Inflammatory macrophage treated with lipopolysaccharide for 1 hour (primary cell): ENCODE measurements at regions not wholly inside any gene's neighbourhood (a gene's known extent, or its start where the extent isn't known, plus 50 kb on each side); places are given as distances from the start of the nearest gene placed in this dataset.
A peak's percentile ranks its signal among the peaks of the same experiment; 100 is the strongest.

Experiments used
- DNase-seq, 2 donors: peaks; one replicate each; pipeline ENCODE4 v3.0.0-alpha.2; 2020 to 2022

- DNase-seq = no peak
Observed at GRCh38 chr15:31264559-31265089, 62.0 kb upstream of the KLF13 start.

DNA sequence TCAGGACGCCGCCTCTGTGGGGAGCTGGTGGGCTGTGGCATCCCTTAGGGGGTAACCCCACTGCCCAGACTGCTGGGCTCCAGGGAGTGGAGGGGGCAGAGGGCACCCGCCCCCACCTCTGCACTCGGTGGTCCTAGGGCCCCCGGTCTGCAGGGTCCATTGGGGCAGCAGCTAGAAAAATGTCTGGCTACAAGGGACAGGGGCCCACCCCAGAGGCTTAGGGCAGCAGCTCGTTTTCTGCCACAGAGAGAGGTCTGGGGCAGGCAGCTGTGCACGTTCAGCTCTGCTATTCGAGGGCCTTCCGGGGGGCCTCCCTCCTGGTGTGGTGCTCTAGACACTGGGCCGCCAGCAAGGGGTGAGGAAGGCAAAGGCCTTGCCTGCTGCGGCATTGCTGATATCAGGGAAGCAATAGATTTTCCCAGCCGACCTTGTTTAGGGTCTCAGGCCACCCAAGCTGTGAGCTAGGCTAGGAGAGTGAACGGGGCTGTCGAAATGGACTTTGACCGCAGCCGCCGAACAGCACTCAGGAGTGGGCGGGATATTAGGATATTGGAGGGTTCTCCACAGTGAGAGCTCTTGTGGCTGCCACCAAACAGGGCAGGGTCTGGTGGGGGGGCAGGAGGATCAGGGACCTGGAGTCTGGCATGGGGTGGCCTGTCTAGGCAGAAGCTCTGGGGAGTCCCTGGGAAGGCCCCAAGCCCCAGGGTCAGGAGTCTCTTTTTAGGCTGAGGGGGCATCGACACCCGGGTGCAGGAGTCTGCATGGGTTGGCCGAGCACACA, 61.4 kb upstream of the KLF13 start:
- peak; percentile 20 to 33 for DNase-seq

DNA sequence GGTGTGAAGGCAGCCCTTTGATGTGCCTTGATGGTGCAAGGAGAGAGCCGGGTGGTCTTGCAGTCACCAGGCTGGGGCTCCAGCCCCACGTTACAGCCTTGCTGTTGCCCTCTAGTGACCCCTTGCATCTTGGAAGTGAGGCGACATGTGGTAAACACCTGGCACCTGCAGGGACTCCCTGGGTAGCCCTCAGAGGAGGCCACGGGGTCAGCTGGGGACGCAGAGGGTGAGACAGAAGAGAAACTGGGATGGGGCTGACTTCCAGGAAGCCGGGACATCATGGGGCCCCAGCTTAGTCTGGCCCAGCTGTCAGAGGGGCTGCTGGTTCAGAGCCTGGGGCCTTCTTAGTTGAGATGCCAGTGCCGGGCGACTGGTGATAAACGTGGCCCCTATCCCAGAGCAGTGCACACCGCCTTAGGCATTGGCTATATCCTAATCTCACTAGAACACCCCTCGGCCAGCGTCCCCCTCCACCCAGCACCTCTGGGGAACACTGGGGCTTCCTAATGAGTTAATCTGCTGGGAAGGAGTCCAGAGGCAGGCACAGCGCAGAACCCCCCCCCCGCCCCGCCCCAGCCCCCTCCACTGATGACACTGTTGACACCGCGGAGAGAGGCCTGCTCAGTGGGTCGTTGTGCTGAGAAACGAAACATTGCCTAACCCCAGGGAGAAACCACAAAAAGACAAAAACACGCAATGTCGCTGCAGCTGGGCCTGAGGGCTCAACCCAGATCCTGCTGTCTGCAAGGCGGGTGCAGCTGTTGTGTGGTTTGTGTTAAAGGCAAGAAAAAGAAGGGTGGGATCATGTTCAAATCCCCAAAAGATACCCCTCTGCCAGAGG, 60.5 kb upstream of the KLF13 start:
- DNase-seq = peak; percentile 81 to 88

- DNase-seq = no peak
Observed at GRCh38 chr15:31266712-31267111, 59.9 kb upstream of the KLF13 start.

- DNase-seq = no peak
Observed at GRCh38 chr15:31267161-31268107, 59.2 kb upstream of the KLF13 start.

DNA sequence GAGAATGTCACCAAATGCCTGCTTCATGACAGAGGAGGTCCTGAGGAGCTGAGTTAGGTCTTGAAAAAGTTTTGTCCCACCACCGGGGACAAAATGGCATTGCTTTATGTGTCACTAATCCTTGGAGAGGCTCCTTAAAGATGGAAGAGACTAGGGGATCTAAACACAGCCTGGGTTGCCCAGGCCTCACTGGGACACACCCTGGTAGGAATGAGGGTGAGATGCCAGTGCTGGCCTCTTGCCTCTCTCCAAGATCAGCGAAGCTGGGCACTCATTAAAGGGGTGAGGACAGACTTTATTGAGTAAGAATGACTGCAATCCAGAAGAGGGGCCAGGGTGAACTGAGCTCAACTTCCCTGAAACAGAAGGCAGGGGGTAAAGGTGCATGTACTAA, 58.5 kb upstream of the KLF13 start:
- peak; percentile 29 to 40 for DNase-seq

- no peak for DNase-seq
Observed at GRCh38 chr15:31268911-31269784, 57.5 kb upstream of the KLF13 start.

DNA sequence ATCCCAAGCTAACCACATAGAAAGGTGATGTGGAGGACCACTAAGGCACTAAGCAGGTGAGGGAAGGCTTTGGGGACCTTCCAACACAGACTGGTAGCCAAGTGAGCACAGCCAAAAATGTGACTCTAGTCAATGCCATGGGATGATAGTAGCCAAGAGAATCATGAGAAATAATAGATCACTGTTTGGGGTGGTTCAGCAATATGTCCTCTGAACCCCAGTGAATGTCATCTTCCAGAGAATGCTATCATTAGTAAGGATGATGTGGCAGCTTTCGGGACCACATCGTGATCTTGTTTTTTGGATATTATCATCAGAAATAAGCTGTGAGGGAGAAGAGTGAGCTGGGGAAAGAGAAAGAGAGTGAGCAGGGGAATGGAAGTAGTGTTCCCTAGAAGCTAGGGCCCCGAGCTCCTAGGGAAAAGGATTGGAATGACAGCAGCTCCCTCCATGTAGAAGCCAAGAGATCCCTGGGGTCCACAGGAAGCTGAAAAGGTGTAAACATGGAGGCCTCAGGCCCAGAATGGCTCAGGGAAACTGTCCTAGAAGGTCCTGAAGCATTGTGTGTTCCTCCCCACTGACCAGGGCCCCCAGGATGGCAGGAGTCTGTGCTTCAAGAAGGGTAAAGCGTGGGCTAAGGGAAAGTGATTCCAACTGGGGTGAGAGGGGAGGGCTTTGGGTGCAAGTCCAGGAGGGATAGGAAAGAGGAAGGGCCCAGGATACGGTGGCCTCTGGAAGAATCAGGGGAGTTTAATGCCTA, 56.6 kb upstream of the KLF13 start:
- no peak for DNase-seq

DNA sequence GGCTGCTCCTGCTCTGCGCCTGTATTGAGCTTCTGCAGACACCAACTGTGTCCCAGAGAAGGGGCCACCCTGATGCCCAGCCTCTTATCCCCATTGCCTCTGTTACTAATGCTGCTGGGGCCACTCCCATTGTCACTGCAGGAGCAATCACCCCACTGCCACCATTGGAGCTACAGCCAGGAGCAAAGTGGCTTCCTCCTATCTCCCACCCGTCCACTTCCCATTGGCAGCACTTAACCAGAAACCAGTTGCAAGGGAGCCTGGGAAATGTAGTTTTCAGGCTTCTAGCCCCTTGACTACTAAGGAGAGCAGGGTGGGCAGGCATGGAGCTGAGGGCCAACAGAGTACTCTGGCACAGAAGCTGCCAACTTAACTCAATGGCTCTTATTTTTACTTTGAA, 55.9 kb upstream of the KLF13 start:
- DNase-seq = peak; percentile 36 to 41

GRCh38 chr15:31271224-31271635, 55.4 kb upstream of the KLF13 start:
- no peak for DNase-seq

DNA sequence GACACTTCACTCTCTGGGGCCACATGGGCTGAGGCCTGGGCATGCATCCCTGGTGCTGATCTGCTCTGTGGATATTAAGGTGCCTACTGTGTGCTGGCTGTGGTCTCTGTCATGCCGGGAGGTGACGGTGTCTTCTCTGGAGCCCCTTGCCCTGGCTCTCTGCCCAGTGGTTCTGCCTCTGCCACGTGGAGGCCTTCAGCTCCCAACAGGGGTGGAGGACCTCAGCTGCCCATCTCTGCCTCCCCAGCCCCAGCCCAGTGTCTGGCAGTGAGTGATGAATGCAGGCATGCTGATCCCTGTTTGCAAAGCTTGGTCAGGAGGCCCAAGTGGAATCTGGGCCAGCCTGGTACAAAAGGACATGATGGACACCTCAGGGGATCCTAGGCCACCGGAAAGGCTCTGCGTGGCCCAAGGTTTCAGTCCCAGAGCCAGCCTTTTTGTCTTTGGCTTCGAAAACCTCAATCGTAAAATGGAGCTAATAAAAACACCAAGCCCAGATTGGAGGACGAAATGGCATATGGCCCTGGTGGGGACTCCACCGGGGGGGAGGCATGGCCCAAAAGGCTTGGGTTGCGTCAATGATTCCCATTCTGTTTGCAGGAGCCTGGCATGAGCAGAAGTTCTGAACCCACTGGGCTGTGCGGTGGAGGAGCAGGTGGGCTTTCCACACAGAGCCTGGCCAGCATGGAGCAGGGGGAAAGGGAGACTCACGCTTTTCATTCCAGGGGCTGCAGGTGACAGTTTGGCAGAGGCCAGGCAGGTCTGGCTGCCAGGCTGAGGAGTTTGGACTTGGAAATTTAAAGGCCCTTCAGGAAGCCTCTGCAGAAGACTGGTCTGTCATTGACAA, 54.7 kb upstream of the KLF13 start:
- no peak for DNase-seq

- peak; percentile 37 to 45 for DNase-seq
Observed at GRCh38 chr15:31272558-31273257, 53.9 kb upstream of the KLF13 start.

DNA sequence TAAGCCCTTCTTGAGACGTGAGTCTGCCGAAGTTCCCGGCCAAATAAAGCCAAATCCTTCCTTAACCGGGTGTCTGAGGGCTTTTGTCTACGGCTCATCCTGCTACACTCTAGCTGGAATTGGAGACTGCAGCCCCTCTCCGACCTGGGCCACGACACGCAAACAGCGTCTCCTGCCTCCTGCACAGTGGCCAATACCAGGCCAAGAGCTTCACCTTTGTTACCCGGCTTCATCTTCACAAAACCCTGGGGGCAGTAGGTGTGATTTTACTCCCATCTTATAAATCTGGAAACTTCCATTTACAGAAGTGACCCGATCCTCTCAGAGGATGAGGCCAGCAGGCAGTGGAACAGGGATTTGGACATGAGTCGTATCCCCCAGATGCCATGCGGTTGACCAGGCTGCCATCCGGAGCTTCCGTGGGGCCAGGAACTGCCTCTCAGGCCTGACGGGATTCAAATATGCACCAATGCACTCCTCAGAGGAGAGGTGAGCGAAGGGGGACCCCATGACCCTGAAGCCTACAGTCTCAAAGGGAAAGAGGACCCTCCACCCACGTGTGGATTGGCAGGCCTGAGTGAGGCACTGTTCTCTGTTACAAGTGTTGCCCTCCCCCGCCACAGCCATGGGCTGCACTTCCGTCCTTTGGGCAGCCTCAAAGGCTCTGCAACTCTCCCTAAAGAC, 53.2 kb upstream of the KLF13 start:
- no peak for DNase-seq

GRCh38 chr15:31274496-31275330, 51.9 kb upstream of the KLF13 start:
- no peak for DNase-seq

DNA sequence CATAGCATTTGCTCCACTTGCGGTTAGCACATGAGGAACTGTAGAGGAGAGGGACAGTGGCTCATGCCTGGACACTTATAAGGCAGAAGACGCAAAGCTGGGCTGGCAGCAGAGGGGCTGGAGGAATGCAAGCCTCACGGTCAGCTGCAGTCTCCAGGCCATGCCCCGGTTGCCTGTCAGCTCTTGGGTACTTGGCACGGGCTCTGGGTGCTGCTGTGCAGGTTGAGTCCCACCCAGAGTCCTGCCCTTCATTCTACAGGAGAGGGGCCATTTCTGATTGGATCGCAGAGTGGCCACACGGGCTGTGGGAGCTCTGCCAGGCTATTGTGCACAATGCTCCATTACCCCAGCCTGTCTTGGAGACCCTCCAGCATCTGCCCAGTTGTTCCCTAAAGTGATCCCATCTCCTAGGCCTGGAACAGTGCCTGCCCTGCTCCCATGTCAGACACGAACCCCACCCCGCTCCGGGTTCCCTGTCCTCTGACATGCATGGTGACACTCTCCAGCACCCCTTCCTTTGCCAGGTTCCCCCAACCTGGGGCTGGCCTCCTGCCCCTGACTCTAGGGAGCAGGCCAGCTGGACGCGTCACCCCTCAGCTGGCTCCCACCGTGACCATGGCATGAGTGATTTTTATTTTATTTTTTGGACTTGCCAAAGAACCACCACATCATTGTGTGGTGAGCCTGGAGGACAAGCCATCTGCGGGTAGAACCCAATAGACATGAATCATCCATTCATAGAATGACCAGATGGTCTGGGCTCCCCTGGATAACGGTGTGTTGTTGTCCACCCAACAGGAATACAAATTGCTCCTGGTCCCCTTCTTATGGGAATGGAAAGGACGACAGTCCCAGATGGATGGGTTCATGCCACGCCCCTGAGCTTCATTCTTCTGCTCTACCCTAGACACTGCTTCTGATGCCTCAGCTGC, 51.0 kb upstream of the KLF13 start:
- DNase-seq = no peak

GRCh38 chr15:31276596-31277298, 49.9 kb upstream of the KLF13 start:
- DNase-seq = no peak
